ENCODE measurements at regions not wholly inside any gene's neighbourhood (a gene's known extent, or its start where the extent isn't known, plus 50 kb on each side); places are given as distances from the start of the nearest gene placed in this dataset.

DNA sequence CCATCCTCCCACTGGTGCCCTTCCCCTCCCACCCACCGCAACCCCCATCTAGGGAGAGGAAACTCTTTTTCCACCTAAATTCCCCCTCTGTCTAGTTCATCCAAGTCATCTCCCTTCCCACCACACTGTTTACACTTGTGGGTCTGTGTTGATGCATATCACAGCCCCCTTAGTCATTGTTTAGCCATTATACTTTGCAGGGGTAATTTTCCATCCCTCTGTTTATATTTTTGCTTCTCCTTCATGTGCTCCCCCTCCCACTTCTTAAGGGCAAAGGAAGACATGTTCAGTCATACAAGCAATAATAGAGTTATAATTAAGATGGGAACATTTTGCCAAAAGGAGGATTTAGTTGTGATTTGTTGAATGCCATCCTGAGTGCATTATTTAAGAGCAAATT is 187.8 kb upstream of the TNP1 start:
- no peak overlapping the region for H3K4me3 ChIP-seq (ENCODE audit: low read depth, low read length)
- no peak for TF ChIP-seq CTCF (conservative IDR thresholded peaks at IDR 0.05; ENCODE audit: low read depth, low read length)
- DNase-seq (ENCODE audit: low read depth) = no peak

DNA sequence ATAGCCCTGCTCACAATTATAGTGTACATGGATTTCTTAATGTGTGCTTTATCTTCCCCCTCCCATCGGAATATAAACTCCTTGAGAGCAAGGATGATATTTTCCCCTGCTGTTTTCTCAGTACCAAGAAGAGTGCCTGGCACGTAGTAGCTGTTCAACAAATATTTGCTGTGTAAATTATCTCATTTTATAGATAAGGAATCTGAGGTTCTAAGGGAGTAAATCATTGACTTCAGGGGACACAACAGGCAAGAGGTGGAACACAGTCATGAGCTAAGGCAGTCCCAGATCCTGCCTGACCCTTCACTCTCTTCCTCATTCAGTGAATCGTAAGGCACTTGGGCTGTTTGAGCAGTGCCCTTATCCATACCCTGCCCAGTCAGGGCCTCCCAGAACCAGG is 187.3 kb upstream of the TNP1 start:
- H3K4me3 ChIP-seq (ENCODE audit: low read depth, low read length) = no peak overlapping the region
- TF ChIP-seq CTCF (conservative IDR thresholded peaks at IDR 0.05; ENCODE audit: low read depth, low read length) = no peak
- DNase-seq (ENCODE audit: low read depth) = no peak

- DNase-seq (ENCODE audit: low read depth) = no peak
- no peak overlapping the region for H3K4me3 ChIP-seq (ENCODE audit: low read depth, low read length)
- no peak for TF ChIP-seq CTCF (conservative IDR thresholded peaks at IDR 0.05; ENCODE audit: low read depth, low read length)
Observed at GRCh38 chr2:217045700-217046475, 186.0 kb upstream of the TNP1 start.

DNA sequence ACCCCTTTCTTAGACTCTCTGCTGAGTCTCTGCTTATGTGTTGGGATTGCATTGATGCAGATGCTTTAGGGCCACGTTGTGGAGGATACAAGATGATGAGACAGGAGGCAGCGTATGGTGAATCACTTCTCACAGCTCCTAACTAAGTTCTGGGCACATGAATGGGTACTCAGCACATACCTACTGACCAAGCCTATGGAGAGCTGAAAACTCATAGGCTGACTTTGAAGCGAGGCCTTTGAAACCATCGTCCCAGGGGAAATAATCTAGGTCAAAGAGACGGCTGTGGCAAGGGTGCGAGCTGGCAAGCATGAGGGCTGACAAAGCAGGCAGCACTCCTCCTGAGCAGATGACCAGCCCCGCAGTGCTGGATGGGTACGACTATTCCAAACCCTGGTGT is 180.2 kb upstream of the TNP1 start:
- no peak overlapping the region for H3K4me3 ChIP-seq (ENCODE audit: low read depth, low read length)
- DNase-seq (ENCODE audit: low read depth) = no peak
- TF ChIP-seq CTCF (conservative IDR thresholded peaks at IDR 0.05; ENCODE audit: low read depth, low read length) = no peak

- no peak for DNase-seq (ENCODE audit: low read depth)
- H3K4me3 ChIP-seq (ENCODE audit: low read depth, low read length) = no peak overlapping the region
- TF ChIP-seq CTCF (conservative IDR thresholded peaks at IDR 0.05; ENCODE audit: low read depth, low read length) = no peak
Observed at GRCh38 chr2:217038001-217038400, 178.1 kb upstream of the TNP1 start.

- no peak overlapping the region for H3K4me3 ChIP-seq (ENCODE audit: low read depth, low read length)
- no peak for DNase-seq (ENCODE audit: low read depth)
- TF ChIP-seq CTCF (conservative IDR thresholded peaks at IDR 0.05; ENCODE audit: low read depth, low read length) = no peak
Observed at GRCh38 chr2:217037353-217037752, 177.5 kb upstream of the TNP1 start.

- no peak overlapping the region for H3K4me3 ChIP-seq (ENCODE audit: low read depth, low read length)
- DNase-seq (ENCODE audit: low read depth) = no peak
- no peak for TF ChIP-seq CTCF (conservative IDR thresholded peaks at IDR 0.05; ENCODE audit: low read depth, low read length)
Observed at GRCh38 chr2:217035967-217036366, 176.1 kb upstream of the TNP1 start.

Data from epithelial cell of proximal tubule (primary cell).